Activated naive CD8-positive, alpha-beta T cell (primary cell): ENCODE measurements at regions not wholly inside any gene's neighbourhood (a gene's known extent, or its start where the extent isn't known, plus 50 kb on each side); places are given as distances from the start of the nearest gene placed in this dataset.
A peak's percentile ranks its signal among the peaks of the same experiment; 100 is the strongest.

Experiments used
- H3K27ac Mint-ChIP-seq: one replicate; pipeline ENCODE4 v1.8.0; 2021; ENCODE audit warnings: mixed read lengths
- H3K27me3 Mint-ChIP-seq: one replicate; pipeline ENCODE4 v1.8.0; 2021; ENCODE audit warnings: mixed read lengths
- H3K36me3 Mint-ChIP-seq: one replicate; pipeline ENCODE4 v1.8.0; 2021; ENCODE audit warnings: mixed read lengths
- H3K4me1 Mint-ChIP-seq: one replicate; pipeline ENCODE4 v1.8.0; 2021; ENCODE audit warnings: low read depth, mixed read lengths
- H3K4me3 Mint-ChIP-seq: one replicate; pipeline ENCODE4 v1.8.0; 2021; ENCODE audit warnings: mild to moderate bottlenecking, mixed read lengths
- H3K9me3 Mint-ChIP-seq: one replicate; pipeline ENCODE4 v1.8.0; 2021; ENCODE audit warnings: low read depth, mixed read lengths

- H3K27me3 Mint-ChIP-seq = no peaks in the 10 kb centered on the region
- H3K27ac Mint-ChIP-seq = peak overlapping the region; percentile 76
- peaks cover 18% of the 10 kb centered on the region for H3K36me3 Mint-ChIP-seq
- no peak overlapping the region for H3K4me3 Mint-ChIP-seq
- peaks cover 10% of the 10 kb centered on the region for H3K4me1 Mint-ChIP-seq
- peaks cover 13% of the 10 kb centered on the region for H3K9me3 Mint-ChIP-seq
Observed at GRCh38 chr10:123287594-123288247, 133.5 kb downstream of the BUB3 start.

DNA sequence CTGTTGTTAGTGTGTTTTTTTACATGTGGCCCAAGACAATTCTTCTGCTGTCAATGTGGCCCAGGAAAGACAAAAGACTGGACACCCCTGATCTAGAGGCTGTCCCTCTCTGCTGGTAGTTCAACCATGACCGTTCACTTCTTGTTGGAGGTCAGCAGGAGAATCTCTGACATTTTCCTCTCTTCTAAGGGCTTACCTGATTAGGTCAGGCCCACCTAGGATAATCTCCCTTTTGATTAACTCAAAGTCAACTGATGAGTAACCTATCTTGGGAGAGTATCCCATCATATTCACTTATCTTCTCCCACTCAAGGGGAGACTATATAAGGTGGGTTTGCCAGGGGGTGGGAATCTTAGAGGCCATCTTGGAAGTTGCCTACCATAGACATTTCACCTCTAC lies 135.2 kb downstream of the BUB3 start:
- H3K4me1 Mint-ChIP-seq = peaks cover 10% of the 10 kb centered on the region
- H3K9me3 Mint-ChIP-seq = peaks cover 13% of the 10 kb centered on the region
- H3K27ac Mint-ChIP-seq = no peak overlapping the region
- H3K36me3 Mint-ChIP-seq = peaks cover 14% of the 10 kb centered on the region
- H3K27me3 Mint-ChIP-seq = no peaks in the 10 kb centered on the region
- no peak overlapping the region for H3K4me3 Mint-ChIP-seq

GRCh38 chr10:123294109-123294508 lies 139.9 kb downstream of the BUB3 start:
- Mint-ChIP-seq H3K27me3 (no peaks in the 10 kb centered on the region), H3K4me1 (no peaks in the 10 kb centered on the region), H3K4me3 (no peak overlapping the region), H3K36me3 (peaks cover 12% of the 10 kb centered on the region), H3K27ac (no peak overlapping the region), H3K9me3 (peaks cover 9% of the 10 kb centered on the region)

GRCh38 chr10:123294886-123295285 lies 140.7 kb downstream of the BUB3 start:
- Mint-ChIP-seq H3K27me3 (no peaks in the 10 kb centered on the region), H3K4me1 (no peaks in the 10 kb centered on the region), H3K27ac (no peak overlapping the region), H3K4me3 (no peak overlapping the region), H3K9me3 (peaks cover 8% of the 10 kb centered on the region), H3K36me3 (peaks cover 11% of the 10 kb centered on the region)

DNA sequence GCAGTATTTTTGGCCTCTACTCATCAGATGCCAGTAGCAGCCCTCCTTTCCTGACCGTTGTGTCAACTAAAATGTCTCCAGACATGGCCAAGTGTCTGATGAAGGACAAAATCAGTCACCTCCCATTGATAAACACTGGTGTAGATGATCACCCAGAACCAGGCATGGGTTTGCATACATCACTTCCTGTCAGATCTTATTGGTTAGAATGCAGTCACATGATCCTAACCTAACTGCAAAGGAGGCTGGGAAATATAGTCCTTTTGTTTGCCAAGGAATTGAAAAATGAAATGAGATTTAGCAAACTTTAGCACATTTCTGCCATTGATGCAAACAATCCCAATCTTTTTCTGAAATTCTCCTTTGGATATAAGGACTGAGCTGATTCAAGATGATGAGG lies 141.4 kb downstream of the BUB3 start:
- H3K4me1 Mint-ChIP-seq = no peaks in the 10 kb centered on the region
- no peak overlapping the region for H3K4me3 Mint-ChIP-seq
- no peaks in the 10 kb centered on the region for H3K27me3 Mint-ChIP-seq
- H3K27ac Mint-ChIP-seq = no peak overlapping the region
- H3K9me3 Mint-ChIP-seq = peaks cover under 1% of the 10 kb centered on the region
- peaks cover 4% of the 10 kb centered on the region for H3K36me3 Mint-ChIP-seq

DNA sequence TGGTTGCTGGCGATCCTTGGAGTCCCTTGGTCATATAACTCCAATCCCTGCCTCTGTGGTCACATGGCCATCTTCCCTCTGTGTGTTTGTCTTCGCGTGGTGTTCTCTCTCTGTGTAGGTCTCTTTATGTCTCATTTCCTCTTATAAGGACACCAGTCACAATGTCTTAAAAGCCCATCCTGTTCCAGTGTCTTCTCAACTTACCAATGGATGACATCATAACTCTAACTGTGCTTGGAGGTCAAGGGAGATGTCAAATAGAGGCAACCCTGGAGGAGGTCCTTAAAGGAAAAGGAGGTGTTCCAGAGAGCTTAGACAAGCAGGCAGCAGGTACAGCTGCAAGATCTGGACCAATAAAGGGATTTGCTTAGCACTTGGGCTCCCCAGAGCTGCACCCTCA lies 143.0 kb downstream of the BUB3 start:
- no peak overlapping the region for H3K27ac Mint-ChIP-seq
- no peaks in the 10 kb centered on the region for H3K4me1 Mint-ChIP-seq
- no peaks in the 10 kb centered on the region for H3K9me3 Mint-ChIP-seq
- no peak overlapping the region for H3K4me3 Mint-ChIP-seq
- H3K36me3 Mint-ChIP-seq = peaks cover 4% of the 10 kb centered on the region
- no peaks in the 10 kb centered on the region for H3K27me3 Mint-ChIP-seq

DNA sequence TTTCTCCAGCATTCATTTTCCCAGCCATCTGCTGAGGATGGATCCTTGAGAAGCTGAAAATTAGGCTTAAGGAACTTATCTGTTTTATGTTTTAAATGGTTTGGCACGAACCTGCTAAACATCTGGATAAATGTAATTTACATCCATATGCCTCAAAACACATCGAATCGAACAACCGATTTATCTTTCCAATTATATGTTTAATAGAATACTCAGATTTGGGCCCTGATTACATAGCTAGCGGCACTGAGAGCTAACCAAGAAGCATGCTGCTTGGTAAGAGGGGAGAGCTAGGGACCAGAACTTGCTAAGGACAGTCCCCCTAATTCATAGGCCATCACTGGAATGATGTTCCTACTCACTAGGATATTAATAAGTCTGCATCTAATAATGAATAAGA lies 144.4 kb downstream of the BUB3 start:
- Mint-ChIP-seq H3K27me3 (no peaks in the 10 kb centered on the region), H3K9me3 (no peaks in the 10 kb centered on the region), H3K36me3 (peaks cover 4% of the 10 kb centered on the region), H3K4me3 (no peak overlapping the region), H3K27ac (no peak overlapping the region), H3K4me1 (no peaks in the 10 kb centered on the region)

DNA sequence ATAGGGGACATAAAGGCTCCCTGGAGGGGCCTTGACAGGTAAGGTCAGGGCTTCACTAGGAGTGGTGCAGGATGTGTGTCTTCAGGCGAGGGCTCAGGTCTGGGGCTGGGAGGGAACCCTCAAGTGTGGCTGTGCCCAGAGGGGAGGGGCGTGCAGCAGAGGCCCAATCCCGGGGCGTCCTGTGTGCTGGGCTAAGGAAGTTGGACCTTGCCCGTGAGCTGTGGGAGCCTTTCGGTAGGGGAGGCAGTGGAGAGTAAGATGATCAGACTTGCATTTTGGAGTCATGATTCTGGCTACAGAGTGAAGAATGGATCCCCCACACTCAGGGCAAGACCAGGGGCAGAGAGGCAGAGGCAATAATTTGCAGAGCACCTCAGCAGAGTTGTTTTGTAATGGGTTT lies 145.4 kb downstream of the BUB3 start:
- H3K36me3 Mint-ChIP-seq = peaks cover 4% of the 10 kb centered on the region
- no peaks in the 10 kb centered on the region for H3K9me3 Mint-ChIP-seq
- no peaks in the 10 kb centered on the region for H3K27me3 Mint-ChIP-seq
- H3K4me3 Mint-ChIP-seq = no peak overlapping the region
- no peaks in the 10 kb centered on the region for H3K4me1 Mint-ChIP-seq
- H3K27ac Mint-ChIP-seq = no peak overlapping the region

DNA sequence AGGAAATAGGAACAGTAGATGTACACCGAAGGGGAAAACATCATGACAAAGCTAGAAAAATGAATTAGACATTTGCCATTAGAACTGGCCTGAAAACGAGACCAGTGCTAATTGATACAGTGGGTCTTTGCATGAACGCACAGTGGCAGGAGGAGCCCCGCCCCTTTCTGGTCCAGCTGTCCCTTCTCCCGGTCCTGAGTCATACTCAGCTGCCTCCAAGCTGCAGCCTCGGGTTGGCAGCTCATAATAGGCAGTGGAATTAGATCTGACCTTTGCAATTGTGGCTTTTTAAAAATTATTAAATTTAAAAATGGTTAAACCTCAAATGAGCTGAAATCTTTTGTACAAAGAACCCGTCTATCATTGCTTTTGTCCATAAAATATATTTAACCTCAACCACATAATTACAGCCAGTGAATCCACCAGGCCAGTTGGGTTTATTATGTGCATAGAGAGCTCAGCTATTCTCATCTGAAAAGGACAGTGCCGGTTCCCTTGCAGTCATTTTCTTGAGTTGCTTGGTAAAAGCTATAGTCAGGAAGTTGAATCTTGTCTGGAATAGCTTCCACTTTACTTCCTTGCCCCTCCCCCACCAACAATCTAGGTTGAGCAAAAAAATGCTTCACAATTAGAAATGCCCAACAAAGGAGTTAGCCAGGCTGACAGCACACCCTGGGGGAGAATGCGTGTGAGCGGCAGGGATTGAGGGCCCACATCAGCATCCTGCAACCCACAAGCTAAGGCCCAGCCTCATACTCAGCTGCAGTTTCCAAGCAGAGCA lies 147.1 kb downstream of the BUB3 start:
- Mint-ChIP-seq H3K27me3 (no peaks in the 10 kb centered on the region), H3K4me3 (no peak overlapping the region), H3K9me3 (no peaks in the 10 kb centered on the region), H3K4me1 (no peaks in the 10 kb centered on the region), H3K36me3 (no peaks in the 10 kb centered on the region), H3K27ac (no peak overlapping the region)

- no peaks in the 10 kb centered on the region for H3K9me3 Mint-ChIP-seq
- no peaks in the 10 kb centered on the region for H3K4me1 Mint-ChIP-seq
- no peaks in the 10 kb centered on the region for H3K36me3 Mint-ChIP-seq
- H3K27me3 Mint-ChIP-seq = no peaks in the 10 kb centered on the region
- no peak overlapping the region for H3K27ac Mint-ChIP-seq
- no peak overlapping the region for H3K4me3 Mint-ChIP-seq
Observed at GRCh38 chr10:123303581-123304337, 149.6 kb downstream of the BUB3 start.

DNA sequence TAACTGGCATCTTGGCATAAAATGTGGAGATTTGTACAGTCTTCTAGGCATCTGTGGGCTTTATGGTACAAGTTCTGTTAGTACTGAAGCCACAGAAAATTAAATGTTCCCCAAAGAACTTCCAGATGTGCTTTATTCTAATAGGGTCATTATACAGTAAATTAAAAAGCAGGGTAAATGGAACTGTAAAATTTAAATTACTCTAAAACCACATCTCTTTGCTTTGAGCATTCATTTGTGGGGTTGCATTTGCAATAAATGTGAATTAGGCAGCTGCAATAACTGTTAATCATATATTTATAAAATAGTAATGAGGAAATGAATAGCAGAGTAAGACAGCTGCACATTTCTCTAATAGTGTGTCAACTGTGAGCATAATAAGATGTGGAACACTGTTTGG lies 151.5 kb downstream of the BUB3 start:
- Mint-ChIP-seq H3K4me3 (no peak overlapping the region), H3K4me1 (no peaks in the 10 kb centered on the region), H3K9me3 (no peaks in the 10 kb centered on the region), H3K27me3 (no peaks in the 10 kb centered on the region), H3K27ac (no peak overlapping the region), H3K36me3 (peaks cover 2% of the 10 kb centered on the region)

DNA sequence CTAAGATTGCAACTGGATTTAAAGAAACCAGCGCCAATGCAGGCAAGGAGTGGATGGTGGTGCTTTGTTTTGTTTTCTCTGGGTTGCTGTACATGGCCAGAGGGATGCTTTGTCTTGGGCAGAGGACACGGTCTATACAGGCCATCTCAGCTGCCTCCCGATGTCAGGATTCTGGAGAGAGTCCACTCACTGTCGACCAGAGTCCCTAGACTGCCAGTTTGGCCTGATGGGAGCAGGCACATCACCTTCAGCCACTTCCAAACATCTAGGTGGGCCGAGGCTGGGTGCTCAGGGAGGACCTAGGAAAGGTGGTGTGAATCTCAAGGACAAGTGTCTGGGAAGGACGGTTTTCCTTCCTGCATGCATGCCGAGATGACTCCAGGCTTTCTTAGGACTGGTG lies 152.1 kb downstream of the BUB3 start:
- Mint-ChIP-seq H3K27ac (no peak overlapping the region), H3K27me3 (no peaks in the 10 kb centered on the region), H3K4me3 (no peak overlapping the region), H3K36me3 (peaks cover 2% of the 10 kb centered on the region), H3K4me1 (no peaks in the 10 kb centered on the region), H3K9me3 (no peaks in the 10 kb centered on the region)

DNA sequence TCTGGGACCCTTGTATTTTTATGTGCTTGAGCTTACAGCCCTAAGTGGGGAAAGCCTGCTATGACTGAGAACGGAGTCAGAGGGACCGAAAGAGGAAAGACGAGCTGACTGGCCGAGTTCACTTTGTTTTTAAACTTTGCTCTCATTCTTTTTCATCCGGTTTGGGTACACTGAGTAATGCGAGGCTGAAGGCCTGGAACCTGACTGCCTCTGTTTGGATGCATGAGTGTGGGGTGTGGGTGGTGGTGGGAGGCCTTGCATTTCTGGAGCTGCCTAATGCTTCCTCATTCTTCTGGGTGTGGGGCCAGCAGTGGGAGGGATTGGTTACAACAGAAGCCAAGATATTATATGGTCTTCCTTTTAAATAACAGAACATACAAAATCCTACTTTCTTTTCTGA lies 155.5 kb downstream of the BUB3 start:
- no peak overlapping the region for H3K4me3 Mint-ChIP-seq
- no peaks in the 10 kb centered on the region for H3K9me3 Mint-ChIP-seq
- H3K27me3 Mint-ChIP-seq = no peaks in the 10 kb centered on the region
- no peak overlapping the region for H3K27ac Mint-ChIP-seq
- no peaks in the 10 kb centered on the region for H3K4me1 Mint-ChIP-seq
- H3K36me3 Mint-ChIP-seq = peaks cover 2% of the 10 kb centered on the region

- H3K4me1 Mint-ChIP-seq = no peaks in the 10 kb centered on the region
- no peaks in the 10 kb centered on the region for H3K27me3 Mint-ChIP-seq
- H3K4me3 Mint-ChIP-seq = no peak overlapping the region
- no peak overlapping the region for H3K27ac Mint-ChIP-seq
- no peaks in the 10 kb centered on the region for H3K9me3 Mint-ChIP-seq
- H3K36me3 Mint-ChIP-seq = peaks cover 2% of the 10 kb centered on the region
Observed at GRCh38 chr10:123316776-123317175, 162.6 kb downstream of the BUB3 start.

DNA sequence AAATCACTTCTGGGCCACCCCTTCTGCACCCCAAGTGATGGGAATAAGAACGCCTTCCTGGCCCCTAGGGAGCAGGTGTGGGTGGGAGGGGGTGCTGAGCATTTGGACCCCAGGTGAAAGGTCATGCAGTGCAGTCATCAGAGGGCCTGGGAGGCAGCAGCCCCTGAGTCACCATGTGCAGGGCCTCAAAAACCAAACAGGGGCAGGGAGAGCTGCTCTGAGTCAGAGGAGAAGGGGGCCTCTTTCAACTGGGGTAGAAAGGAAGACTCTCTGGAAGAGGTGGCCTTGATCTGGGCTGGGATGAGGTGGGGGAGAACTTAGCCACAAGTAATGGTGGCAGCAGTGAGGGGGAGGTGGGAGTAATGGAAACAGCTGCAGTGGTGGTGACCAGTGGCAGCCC lies 164.3 kb downstream of the BUB3 start:
- Mint-ChIP-seq H3K27ac (no peak overlapping the region), H3K4me1 (no peaks in the 10 kb centered on the region), H3K4me3 (no peak overlapping the region), H3K27me3 (no peaks in the 10 kb centered on the region), H3K9me3 (no peaks in the 10 kb centered on the region), H3K36me3 (peaks cover 2% of the 10 kb centered on the region)
